Naive thymus-derived CD8-positive, alpha-beta T cell (primary cell): ENCODE measurements at regions not wholly inside any gene's neighbourhood (a gene's known extent, or its start where the extent isn't known, plus 50 kb on each side); places are given as distances from the start of the nearest gene placed in this dataset.

ENCODE experiments used
- ATAC-seq, 2 donors: fragments of 150-1000 bp; cut with Tn5 transposase in 1 of 2; sonication (Bioruptor Pico), chemical (Tn5 transposase) in 1 of 2; 1 replicate in 1 of 2; 2 replicates in 1 of 2; pipeline ENCODE4 v1.10.0; 2021; ENCODE audit warnings: mild to moderate bottlenecking in 2 of 2, moderate library complexity in 2 of 2
- POLR2A ChIA-PET: fragments of 350-600 bp; sonication (Branson Sonifier 250); formaldehyde crosslinking; loops from one replicate; lab custom pipeline; 2021; ENCODE audit warnings: antibody characterized with exemption; lab: Charles Lee
- DNase-seq, 10 donors: peaks; one replicate each; pipeline versions ENCODE4 v3.0.0 to v3.0.0-alpha.2; 2020 to 2022
- H3K27ac Mint-ChIP-seq, 10 donors: one replicate each; pipeline ENCODE4 v1.8.0; 2020 to 2022; ENCODE audit warnings: mild to moderate bottlenecking in 10 of 10, mixed read lengths in 10 of 10, moderate library complexity in 4 of 10, inconsistent platforms in 1 of 10
- H3K27me3 Mint-ChIP-seq, 5 donors: one replicate each; pipeline ENCODE4 v1.8.0; 2021 to 2022; ENCODE audit warnings: mixed read lengths in 5 of 5
- H3K36me3 Mint-ChIP-seq, 3 donors: one replicate each; pipeline ENCODE4 v1.8.0; 2020 to 2022; ENCODE audit warnings: mixed read lengths in 3 of 3, mild to moderate bottlenecking in 2 of 3, inconsistent platforms in 1 of 3
- H3K4me1 Mint-ChIP-seq, 4 donors: one replicate each; pipeline ENCODE4 v1.8.0; 2021 to 2022; ENCODE audit warnings: mixed read lengths in 4 of 4
- H3K4me3 Mint-ChIP-seq, 10 donors: one replicate each; pipeline ENCODE4 v1.8.0; 2020 to 2022; ENCODE audit warnings: mild to moderate bottlenecking in 10 of 10, mixed read lengths in 10 of 10, moderate library complexity in 6 of 10, inconsistent platforms in 1 of 10
- H3K9me3 Mint-ChIP-seq, 9 donors: one replicate each; pipeline ENCODE4 v1.8.0; 2020 to 2022; ENCODE audit warnings: mixed read lengths in 9 of 9, mild to moderate bottlenecking in 3 of 9, inconsistent platforms in 1 of 9, moderate library complexity in 1 of 9

GRCh38 chr18:61203151-61203550 is 130.1 kb upstream of the CDH20 start:
- Mint-ChIP-seq H3K27me3 (no peaks in the 10 kb centered on the region), H3K36me3 (no peaks in the 10 kb centered on the region), H3K4me3 (no peak overlapping the region), H3K27ac (no peak overlapping the region), H3K4me1 (no peaks in the 10 kb centered on the region), H3K9me3 (peaks cover 0 to 2% (median 0%) of the 10 kb centered on the region in 9 donors)
- ATAC-seq, result no peak
- DNase-seq, result no peak
- POLR2A ChIA-PET, result no interaction called here

DNA sequence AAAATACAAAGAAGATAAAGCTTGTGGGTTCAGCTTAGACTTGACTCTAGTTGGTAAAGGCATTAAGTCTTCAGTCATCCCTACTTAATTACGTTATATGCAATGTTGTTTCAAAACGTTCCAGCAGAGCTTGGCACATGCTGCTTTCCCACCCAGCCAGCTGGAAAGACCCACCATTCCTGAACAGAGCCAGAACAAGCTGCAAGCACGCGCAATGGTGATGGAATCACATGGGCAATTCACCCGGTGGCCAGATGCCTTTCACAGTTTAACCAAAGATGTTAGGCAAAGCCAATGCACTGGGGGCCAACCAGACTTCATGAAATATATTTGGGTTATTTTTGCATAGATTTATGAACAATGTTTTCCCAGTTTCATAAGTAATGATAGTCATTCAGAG is 123.4 kb upstream of the CDH20 start:
- peaks cover 0 to 22% (median 3%) of the 10 kb centered on the region in 9 donors for H3K9me3 Mint-ChIP-seq
- ATAC-seq, result no peak
- no peak overlapping the region for H3K4me3 Mint-ChIP-seq
- POLR2A ChIA-PET, result no interaction called here
- no peak for DNase-seq
- H3K4me1 Mint-ChIP-seq, result no peaks in the 10 kb centered on the region
- no peak overlapping the region for H3K27ac Mint-ChIP-seq
- no peaks in the 10 kb centered on the region for H3K36me3 Mint-ChIP-seq
- H3K27me3 Mint-ChIP-seq, result no peaks in the 10 kb centered on the region

- POLR2A ChIA-PET, result no interaction called here
- peaks cover 0 to 3% (median 0%) of the 10 kb centered on the region in 5 donors for H3K27me3 Mint-ChIP-seq
- ATAC-seq (no peak), DNase-seq (no peak)
- no peaks in the 10 kb centered on the region for H3K36me3 Mint-ChIP-seq
- H3K9me3 Mint-ChIP-seq, result peaks cover 0 to 22% (median 3%) of the 10 kb centered on the region in 9 donors
- no peaks in the 10 kb centered on the region for H3K4me1 Mint-ChIP-seq
- no peak overlapping the region for H3K27ac Mint-ChIP-seq
- H3K4me3 Mint-ChIP-seq, result no peak overlapping the region
Measured at GRCh38 chr18:61216051-61216450, 117.2 kb upstream of the CDH20 start.

DNA sequence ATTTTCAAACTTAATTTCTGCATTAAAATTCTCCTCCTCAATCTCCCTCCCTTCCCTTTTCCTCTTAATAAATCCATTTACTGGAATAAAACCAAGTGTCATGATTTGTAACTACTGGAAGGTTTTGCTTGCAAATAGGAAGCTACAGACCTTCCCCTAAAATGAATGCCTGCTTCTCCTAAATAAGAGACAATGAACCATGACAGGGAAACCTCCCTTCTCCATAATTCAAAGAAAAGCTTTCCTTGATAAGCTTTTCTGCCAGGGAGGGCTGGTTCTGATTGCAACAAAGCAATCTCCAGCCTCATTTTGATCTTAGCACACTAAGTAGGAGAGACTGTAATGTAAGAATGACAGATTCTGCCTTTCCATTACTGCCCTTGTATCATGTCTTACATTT is 111.0 kb upstream of the CDH20 start:
- no peak for DNase-seq
- H3K27me3 Mint-ChIP-seq, result peaks cover 0 to 7% (median 3%) of the 10 kb centered on the region in 5 donors
- H3K27ac Mint-ChIP-seq, result no peak overlapping the region
- no peaks in the 10 kb centered on the region for H3K4me1 Mint-ChIP-seq
- no peak overlapping the region for H3K4me3 Mint-ChIP-seq
- H3K36me3 Mint-ChIP-seq, result peaks cover 0 to 13% (median 0%) of the 10 kb centered on the region in 3 donors
- no peak for ATAC-seq
- POLR2A ChIA-PET, result no interaction called here
- peaks cover 0 to 41% (median 14%) of the 10 kb centered on the region in 9 donors for H3K9me3 Mint-ChIP-seq

- Mint-ChIP-seq H3K36me3 (peaks cover 0 to 13% (median 0%) of the 10 kb centered on the region in 3 donors), H3K27ac (no peak overlapping the region), H3K27me3 (peaks cover 0 to 7% (median 0%) of the 10 kb centered on the region in 5 donors), H3K4me1 (no peaks in the 10 kb centered on the region), H3K9me3 (peaks cover 0 to 32% (median 4%) of the 10 kb centered on the region in 9 donors), H3K4me3 (no peak overlapping the region)
- POLR2A ChIA-PET, result no interaction called here
- no peak for ATAC-seq
- DNase-seq, result no peak
Measured at GRCh38 chr18:61225336-61225735, 107.9 kb upstream of the CDH20 start.

DNA sequence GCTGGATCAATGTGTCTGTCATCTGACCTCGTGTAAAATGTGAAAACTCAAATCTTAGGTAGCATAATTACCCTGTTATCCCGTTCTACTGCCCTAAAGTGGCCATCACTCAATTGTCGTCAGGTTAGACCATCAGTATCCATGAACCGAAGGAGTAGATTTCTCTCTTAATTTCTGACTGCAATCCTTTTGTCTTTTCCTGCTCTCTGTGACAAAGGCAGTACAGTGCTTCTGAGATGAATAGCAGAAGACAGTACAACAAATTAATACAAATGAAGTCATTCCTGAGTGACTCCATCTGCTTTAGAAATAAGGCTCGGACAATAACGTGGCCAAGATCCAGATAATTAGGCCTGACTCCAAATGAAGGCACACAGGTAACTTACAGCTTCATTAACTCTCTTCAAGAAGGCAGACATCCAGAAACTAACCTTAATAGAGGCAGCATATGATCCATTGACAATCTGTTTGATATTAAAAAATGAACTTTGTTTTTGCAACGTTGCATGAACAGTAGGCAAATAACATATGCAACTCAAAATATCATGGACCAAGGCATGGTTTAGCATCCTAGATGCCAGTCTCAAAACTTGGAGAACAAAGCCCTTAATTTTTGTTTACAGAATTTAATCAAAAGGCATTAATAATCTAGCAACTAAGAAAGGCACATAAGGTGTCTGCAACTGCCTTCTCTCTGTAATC is 96.7 kb upstream of the CDH20 start:
- Mint-ChIP-seq H3K27ac (no peak overlapping the region), H3K36me3 (no peaks in the 10 kb centered on the region), H3K27me3 (no peaks in the 10 kb centered on the region), H3K9me3 (peaks cover 0 to 3% (median 0%) of the 10 kb centered on the region in 9 donors), H3K4me1 (no peaks in the 10 kb centered on the region), H3K4me3 (no peak overlapping the region)
- ATAC-seq (no peak), DNase-seq (no peak)
- POLR2A ChIA-PET, result no interaction called here

GRCh38 chr18:61237529-61237928 is 95.7 kb upstream of the CDH20 start:
- POLR2A ChIA-PET, result no interaction called here
- no peak for ATAC-seq
- Mint-ChIP-seq H3K9me3 (peaks cover 0 to 3% (median 0%) of the 10 kb centered on the region in 9 donors), H3K36me3 (no peaks in the 10 kb centered on the region), H3K27ac (no peak overlapping the region), H3K27me3 (no peaks in the 10 kb centered on the region), H3K4me3 (no peak overlapping the region), H3K4me1 (no peaks in the 10 kb centered on the region)
- no peak for DNase-seq

- no peak for DNase-seq
- ATAC-seq, result no peak
- POLR2A ChIA-PET, result no interaction called here
Measured at GRCh38 chr18:61239051-61239450, 94.2 kb upstream of the CDH20 start.

DNA sequence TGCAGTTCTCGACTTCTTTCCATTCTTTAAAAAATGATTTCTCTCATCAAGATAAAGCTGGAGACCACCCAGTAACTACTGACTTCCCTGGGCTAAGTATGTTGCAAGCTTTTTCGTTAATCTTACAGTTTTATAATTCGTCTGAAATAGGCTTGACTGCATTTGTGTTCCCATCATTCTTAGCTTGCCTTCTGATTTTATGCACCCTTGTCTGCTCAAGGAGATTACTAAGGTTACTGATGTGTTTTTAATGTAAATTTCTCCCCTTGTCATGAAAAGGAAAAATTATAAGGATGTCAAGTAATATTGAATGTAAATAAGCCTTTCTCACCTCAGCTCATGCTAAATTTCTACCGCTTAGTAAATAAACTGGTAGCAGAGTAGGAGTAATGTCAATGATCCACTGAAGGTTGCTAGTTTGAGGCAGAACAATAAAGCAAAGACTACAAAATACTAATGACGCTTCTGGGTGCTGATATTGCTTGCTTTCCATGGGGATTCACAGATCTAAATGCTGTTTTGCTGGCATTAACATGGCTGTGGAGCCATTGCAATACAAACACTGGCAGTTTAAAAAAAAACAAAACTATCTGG is 91.9 kb upstream of the CDH20 start:
- Mint-ChIP-seq H3K36me3 (no peaks in the 10 kb centered on the region), H3K4me3 (no peak overlapping the region), H3K9me3 (peaks cover 0 to 3% (median 0%) of the 10 kb centered on the region in 9 donors), H3K27ac (no peak overlapping the region), H3K27me3 (peaks cover 0 to under 1% (median 0%) of the 10 kb centered on the region in 5 donors), H3K4me1 (no peaks in the 10 kb centered on the region)
- no peak for DNase-seq
- no peak for ATAC-seq
- POLR2A ChIA-PET, result no interaction called here

More at GRCh38 chr18:61239051-61239450, 94.2 kb upstream of the CDH20 start:
- Mint-ChIP-seq H3K36me3 (no peaks in the 10 kb centered on the region), H3K4me3 (no peak overlapping the region), H3K27me3 (no peaks in the 10 kb centered on the region), H3K4me1 (no peaks in the 10 kb centered on the region), H3K9me3 (peaks cover 0 to 3% (median 0%) of the 10 kb centered on the region in 9 donors), H3K27ac (no peak overlapping the region)

DNA sequence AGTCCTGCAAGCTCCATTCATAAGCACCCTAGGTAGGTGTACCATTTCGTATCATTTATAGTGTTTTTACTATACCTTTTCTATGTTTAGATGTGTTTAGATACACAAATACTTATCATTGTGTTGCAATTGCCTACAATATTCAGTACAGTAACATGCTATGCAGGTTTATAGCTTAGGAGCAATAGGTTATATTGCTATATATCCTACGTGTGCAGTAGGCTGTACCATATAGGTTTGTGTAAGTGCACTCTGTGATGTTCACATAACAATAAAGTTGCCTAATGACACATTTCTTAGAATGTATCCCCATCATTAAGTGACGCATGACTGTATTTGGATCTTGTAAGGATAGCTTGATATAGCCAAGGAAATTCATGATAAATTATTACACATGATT is 88.6 kb upstream of the CDH20 start:
- POLR2A ChIA-PET, result no interaction called here
- Mint-ChIP-seq H3K36me3 (no peaks in the 10 kb centered on the region), H3K4me1 (no peaks in the 10 kb centered on the region), H3K27me3 (peaks cover 0 to 4% (median 0%) of the 10 kb centered on the region in 5 donors), H3K9me3 (peaks cover 0 to 2% (median 0%) of the 10 kb centered on the region in 9 donors), H3K27ac (no peak overlapping the region), H3K4me3 (no peak overlapping the region)
- ATAC-seq (no peak), DNase-seq (no peak)

DNA sequence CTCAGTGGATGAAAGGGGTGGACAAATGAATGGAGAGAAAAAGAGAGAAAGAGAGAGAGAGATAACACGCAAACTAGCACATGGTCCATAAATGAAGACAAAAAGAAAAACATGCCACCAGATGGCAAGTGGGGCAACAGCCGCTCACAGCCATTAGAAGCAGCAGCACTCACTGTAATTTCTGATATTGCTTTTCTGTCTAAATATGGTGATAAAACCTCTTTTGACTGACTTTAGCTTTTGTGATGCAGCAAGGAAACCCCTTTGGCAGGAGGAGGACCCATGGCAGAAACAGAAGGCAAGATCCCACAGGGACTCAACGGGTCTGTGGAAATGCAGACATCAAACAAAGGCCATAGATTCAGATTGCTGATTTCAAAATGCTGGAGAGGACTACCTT is 88.0 kb upstream of the CDH20 start:
- peaks cover 0 to 4% (median 0%) of the 10 kb centered on the region in 5 donors for H3K27me3 Mint-ChIP-seq
- peaks cover 0 to 2% (median 0%) of the 10 kb centered on the region in 9 donors for H3K9me3 Mint-ChIP-seq
- H3K27ac Mint-ChIP-seq, result no peak overlapping the region
- POLR2A ChIA-PET, result no interaction called here
- no peak for DNase-seq
- no peaks in the 10 kb centered on the region for H3K36me3 Mint-ChIP-seq
- no peaks in the 10 kb centered on the region for H3K4me1 Mint-ChIP-seq
- no peak for ATAC-seq
- H3K4me3 Mint-ChIP-seq, result no peak overlapping the region

- Mint-ChIP-seq H3K27me3 (peaks cover 0 to 4% (median 0%) of the 10 kb centered on the region in 5 donors), H3K4me3 (no peak overlapping the region), H3K9me3 (peaks cover 0 to 4% (median 0%) of the 10 kb centered on the region in 9 donors), H3K27ac (no peak overlapping the region), H3K4me1 (no peaks in the 10 kb centered on the region), H3K36me3 (no peaks in the 10 kb centered on the region)
- POLR2A ChIA-PET, result no interaction called here
- ATAC-seq (no peak), DNase-seq (no peak)
Measured at GRCh38 chr18:61248589-61248988, 84.6 kb upstream of the CDH20 start.

DNA sequence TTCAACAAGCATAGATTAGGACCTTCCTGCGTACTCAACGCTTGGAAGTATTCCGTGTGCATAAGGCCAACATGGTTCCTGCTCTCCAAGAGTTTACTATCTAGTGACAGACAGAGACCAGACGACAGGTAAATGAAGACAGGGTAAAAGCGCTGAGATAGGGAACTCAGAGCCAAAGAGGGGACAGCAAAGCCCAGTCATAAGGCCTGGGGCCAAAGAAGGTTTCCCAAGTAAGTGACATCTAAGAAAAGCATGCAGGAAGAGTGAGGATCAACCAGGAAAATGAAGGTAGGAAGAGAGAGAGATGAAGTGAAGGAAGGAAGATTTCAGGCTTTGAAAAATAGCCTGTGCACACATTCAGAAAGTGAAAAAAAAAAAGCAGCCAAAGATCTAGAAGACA is 76.9 kb upstream of the CDH20 start:
- H3K27me3 Mint-ChIP-seq, result peaks cover 0 to 3% (median 0%) of the 10 kb centered on the region in 5 donors
- H3K4me3 Mint-ChIP-seq, result no peak overlapping the region
- DNase-seq (no peak), ATAC-seq (no peak)
- H3K9me3 Mint-ChIP-seq, result peaks cover 0 to 14% (median 2%) of the 10 kb centered on the region in 9 donors
- H3K4me1 Mint-ChIP-seq, result no peaks in the 10 kb centered on the region
- no peaks in the 10 kb centered on the region for H3K36me3 Mint-ChIP-seq
- POLR2A ChIA-PET, result no interaction called here
- H3K27ac Mint-ChIP-seq, result no peak overlapping the region
